Stimulated activated CD4-positive, alpha-beta T cell treated with anti-CD3 and anti-CD28 coated beads, Interleukin-12 subunit alpha, Interleukin-12 subunit beta, amount 100 ng/mL, for 24 hours (primary cell): ENCODE measurements at regions not wholly inside any gene's neighbourhood (a gene's known extent, or its start where the extent isn't known, plus 50 kb on each side); places are given as distances from the start of the nearest gene placed in this dataset.

ENCODE experiments used
- DNase-seq, 2 experiments: peaks; one replicate each; pipeline ENCODE4 v3.0.0-alpha.2; 2020; ENCODE audit warnings: low read depth in 2 of 2

GRCh38 chr4:3852309-3852708 is 86.1 kb downstream of the ADRA2C start:
- no peak for DNase-seq

GRCh38 chr4:3852711-3853110 is 86.5 kb downstream of the ADRA2C start:
- DNase-seq, result no peak

- DNase-seq, result no peak
Observed at GRCh38 chr4:3853388-3854035, 87.3 kb downstream of the ADRA2C start.

- no peak for DNase-seq
Observed at GRCh38 chr4:3854661-3855060, 88.5 kb downstream of the ADRA2C start.

GRCh38 chr4:3855646-3856045 is 89.5 kb downstream of the ADRA2C start:
- no peak for DNase-seq

- DNase-seq, result no peak
Observed at GRCh38 chr4:3856604-3857204, 90.5 kb downstream of the ADRA2C start.

GRCh38 chr4:3857269-3857926 is 91.2 kb downstream of the ADRA2C start:
- DNase-seq, result no peak

GRCh38 chr4:3858046-3858730 is 92.0 kb downstream of the ADRA2C start:
- DNase-seq, result no peak

GRCh38 chr4:3858765-3859388 is 92.7 kb downstream of the ADRA2C start:
- DNase-seq, result no peak

- DNase-seq, result no peak
Observed at GRCh38 chr4:3859571-3859970, 93.4 kb downstream of the ADRA2C start.

- DNase-seq, result no peak
Observed at GRCh38 chr4:3860061-3860912, 94.1 kb downstream of the ADRA2C start.

GRCh38 chr4:3860913-3861636 is 94.9 kb downstream of the ADRA2C start:
- no peak for DNase-seq

GRCh38 chr4:3861720-3862639 is 95.8 kb downstream of the ADRA2C start:
- no peak for DNase-seq

- no peak for DNase-seq
Observed at GRCh38 chr4:3862640-3863420, 96.6 kb downstream of the ADRA2C start.

- no peak for DNase-seq
Observed at GRCh38 chr4:3863841-3864741, 97.9 kb downstream of the ADRA2C start.

GRCh38 chr4:3864742-3865721 is 98.8 kb downstream of the ADRA2C start:
- DNase-seq, result no peak
